Panc1 (cell line): ENCODE measurements at regions not wholly inside any gene's neighbourhood (a gene's known extent, or its start where the extent isn't known, plus 50 kb on each side); places are given as distances from the start of the nearest gene placed in this dataset.
"Not testable (repeated sequence)": the region's sequence is repeated elsewhere in the genome, so short reads cannot be mapped to it uniquely, and the experiment has no call there.

ENCODE experiments used
- ATAC-seq: fragments of 200-7000 bp; cut with Tn5 transposase; 2 replicates; pipeline ENCODE4 v1.9.1; 2020; ENCODE audit warnings: mild to moderate bottlenecking, moderate library complexity
- BruUV-seq: library from RNA; stranded (reverse); fragments of 400-500 nt; replicated peaks from 2 replicates; lab custom pipeline; 2021; lab: Mats Ljungman, UMichigan
- CTCF ChIA-PET: fragments of 300-600 bp; sonication (Branson Sonifier 250); formaldehyde crosslinking; loops from one replicate; lab custom pipeline; 2022; ENCODE audit warnings: antibody characterized with exemption; lab: Charles Lee
- POLR2A ChIA-PET: fragments of 300-600 bp; sonication (Branson Sonifier 250); formaldehyde crosslinking; loops from one replicate; lab custom pipeline; 2022; ENCODE audit warnings: antibody characterized with exemption; lab: Charles Lee
- DNase-seq: peaks from one replicate; pipeline ENCODE4 v3.0.0-alpha.2; 2010; ENCODE audit warnings: low read depth, low spot score
- H3K27ac ChIP-seq: 2 replicates; pipeline ENCODE4 v1.5.1; 2011; ENCODE audit warnings: mild to moderate bottlenecking, low read length, inconsistent platforms
- H3K27me3 ChIP-seq: fragments of 200-500 bp; sonication (Bioruptor generic); 2 replicates; pipeline ENCODE4 v1.6.0; 2014; ENCODE audit warnings: low read length, inconsistent platforms; ENCODE audit not compliant: control insufficient read depth, insufficient read depth
- H3K36me3 ChIP-seq: fragments of 200-500 bp; sonication (Bioruptor generic); 2 replicates; pipeline ENCODE4 v1.5.1; 2014; ENCODE audit warnings: inconsistent platforms, mild to moderate bottlenecking, low read length, moderate library complexity; ENCODE audit not compliant: control insufficient read depth, insufficient read depth
- H3K4me1 ChIP-seq: 2 replicates; pipeline ENCODE4 v1.5.1; 2011; ENCODE audit warnings: inconsistent platforms, mild to moderate bottlenecking, low read length, moderate library complexity; ENCODE audit not compliant: control insufficient read depth, insufficient read depth
- H3K4me3 ChIP-seq, 2 experiments: 2 replicates each; pipeline ENCODE4 v1.5.1; 2011 to 2012; ENCODE audit warnings: low read depth in 2 of 2, low read length in 2 of 2, mild to moderate bottlenecking in 2 of 2, inconsistent platforms in 1 of 2, moderate library complexity in 1 of 2
- H3K9me3 ChIP-seq: fragments of 200-500 bp; sonication (Bioruptor generic); 2 replicates; pipeline ENCODE4 v1.5.1; 2014; ENCODE audit warnings: low read depth, mild to moderate bottlenecking, inconsistent platforms, low read length, moderate library complexity; ENCODE audit not compliant: control insufficient read depth, insufficient read depth
- CTCF ChIP-seq: fragments of 450-650 bp; IDR thresholded peaks from 2 replicates; pipeline ENCODE4 v1.5.1; 2017; ENCODE audit warnings: mild to moderate bottlenecking
- POLR2AphosphoS5 ChIP-seq: IDR thresholded peaks from 2 replicates; pipeline ENCODE4 v1.6.1; 2012; ENCODE audit warnings: mild to moderate bottlenecking, low read depth, low read length, moderate library complexity
- REST ChIP-seq, 2 experiments: IDR thresholded peaks; 2 replicates each; pipeline ENCODE4 v1.6.1; 2011 to 2012; ENCODE audit warnings: low read depth in 2 of 2, control low read depth in 1 of 2, low read length in 1 of 2, mild to moderate bottlenecking in 1 of 2, moderate library complexity in 1 of 2; ENCODE audit not compliant: insufficient read depth in 1 of 2
- SIN3A ChIP-seq: IDR thresholded peaks from 2 replicates; pipeline ENCODE4 v1.6.1; 2012; ENCODE audit warnings: low read depth, mild to moderate bottlenecking, low read length, moderate library complexity, borderline replicate concordance; ENCODE audit not compliant: insufficient read depth
- TCF7L2 ChIP-seq: IDR thresholded peaks from 2 replicates; pipeline ENCODE4 v1.6.1; 2011; ENCODE audit warnings: mild to moderate bottlenecking, low read depth, low read length, inconsistent platforms
- in situ Hi-C: cut with HindIII; loops from 2 replicates; pipeline ENCODE4 v1.10.0; 2016; ENCODE audit warnings: low sequenced_read_pairs, low pct_unique_long_range_greater_than_20kb
- intact Hi-C: fragments of 100-400 bp; cut with micrococcal nuclease; formaldehyde crosslinking; loops from one replicate; pipeline ENCODE4 v1.10.0; 2022; ENCODE audit not compliant: unreplicated experiment

GRCh38 chr10:93127642-93128215, 54.0 kb downstream of the CYP26A1 start:
- H3K4me1 ChIP-seq, intact Hi-C loops, H3K27ac ChIP-seq, DNase-seq, POLR2A ChIA-PET, H3K27me3 ChIP-seq, in situ Hi-C loops, BruUV-seq, H3K36me3 ChIP-seq, ATAC-seq, H3K4me3 ChIP-seq: not testable (repeated sequence)
- H3K9me3 ChIP-seq: peaks cover 11% of the 10 kb centered on the region
- CTCF ChIA-PET: interaction anchor here (0.5 to 0.6 kb wide), 2 partner anchors 339 to 716 kb away, joined by 3 read pairs; no protein-coding TSS in a partner anchor

- BruUV-seq: no TSS peak
- CTCF ChIA-PET: no interaction called here
- intact Hi-C loops (no loop called here), in situ Hi-C loops (no loop called here)
- H3K27me3 ChIP-seq: peaks cover 5% of the 10 kb centered on the region; the same call in 1 of the 2 replicates
- TF ChIP-seq POLR2AphosphoS5 (no peak), REST (IDR thresholded peaks at IDR 0.05; ENCODE audit: insufficient read depth in 1 of 2, low read depth in 2 of 2, low read length in 1 of 2) (no peak), SIN3A (no peak), TCF7L2 (no peak), CTCF (no peak)
- no peaks in the 10 kb centered on the region for H3K36me3 ChIP-seq
- H3K4me1 ChIP-seq: no peaks in the 10 kb centered on the region
- H3K4me3 ChIP-seq: no peak overlapping the region
- DNase-seq: no peak
- no peak overlapping the region for H3K27ac ChIP-seq
- no peak for ATAC-seq
- POLR2A ChIA-PET: no interaction called here
- peaks cover under 1% of the 10 kb centered on the region for H3K9me3 ChIP-seq
Measured at GRCh38 chr10:93131986-93132385, 58.3 kb downstream of the CYP26A1 start.

GRCh38 chr10:93138113-93138870, 64.6 kb downstream of the CYP26A1 start:
- Histone ChIP-seq H3K27ac (no peak overlapping the region), H3K4me3 (no peak overlapping the region), H3K4me1 (no peaks in the 10 kb centered on the region), H3K9me3 (no peaks in the 10 kb centered on the region), H3K27me3 (0 out of 2 replicates have a peak, but pooled peaks cover 2% of the 10 kb centered on the region), H3K36me3 (no peaks in the 10 kb centered on the region)
- no TSS peak for BruUV-seq
- ChIA-PET CTCF (no interaction called here), POLR2A (no interaction called here)
- no peak for ATAC-seq
- no peak for DNase-seq
- intact Hi-C loops: no loop called here
- TF ChIP-seq TCF7L2 (no peak), SIN3A (no peak), POLR2AphosphoS5 (no peak), CTCF (no peak), REST (IDR thresholded peaks at IDR 0.05; ENCODE audit: insufficient read depth in 1 of 2, low read depth in 2 of 2, low read length in 1 of 2) (no peak)
- in situ Hi-C loops: no loop called here
